HG03280 (cell line): ENCODE measurements at regions not wholly inside any gene's neighbourhood (a gene's known extent, or its start where the extent isn't known, plus 50 kb on each side); places are given as distances from the start of the nearest gene placed in this dataset.
A peak's percentile ranks its signal among the peaks of the same experiment; 100 is the strongest.
"Not testable (repeated sequence)": the region's sequence is repeated elsewhere in the genome, so short reads cannot be mapped to it uniquely, and the experiment has no call there.

Experiments used
- ATAC-seq: cut with Tn5 transposase; IDR thresholded peaks from one replicate; pipeline ENCODE4 v1.9.1; 2021; ENCODE audit warnings: mild to moderate bottlenecking, moderate library complexity; ENCODE audit not compliant: unreplicated experiment

DNA sequence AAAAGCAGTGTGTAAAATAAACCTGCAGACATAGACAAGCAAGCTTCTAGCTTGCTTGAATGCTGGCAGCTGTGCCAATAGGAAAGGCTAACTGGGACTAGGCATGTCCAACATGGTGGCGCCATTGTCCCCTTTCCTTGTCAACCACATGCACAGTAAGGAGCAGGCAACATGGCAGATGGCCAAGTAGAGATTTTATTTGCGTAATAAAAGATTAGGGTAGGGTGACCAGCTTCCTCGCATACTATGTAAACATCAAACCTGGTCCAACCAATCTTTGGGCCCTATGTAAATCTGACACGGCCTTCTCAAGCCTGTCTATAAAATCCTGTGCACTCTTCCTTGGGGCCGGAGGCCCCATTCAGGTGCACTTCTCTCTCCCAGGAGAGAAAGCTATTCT is 575.4 kb upstream of the GOLIM4 start:
- ATAC-seq, result no peak

DNA sequence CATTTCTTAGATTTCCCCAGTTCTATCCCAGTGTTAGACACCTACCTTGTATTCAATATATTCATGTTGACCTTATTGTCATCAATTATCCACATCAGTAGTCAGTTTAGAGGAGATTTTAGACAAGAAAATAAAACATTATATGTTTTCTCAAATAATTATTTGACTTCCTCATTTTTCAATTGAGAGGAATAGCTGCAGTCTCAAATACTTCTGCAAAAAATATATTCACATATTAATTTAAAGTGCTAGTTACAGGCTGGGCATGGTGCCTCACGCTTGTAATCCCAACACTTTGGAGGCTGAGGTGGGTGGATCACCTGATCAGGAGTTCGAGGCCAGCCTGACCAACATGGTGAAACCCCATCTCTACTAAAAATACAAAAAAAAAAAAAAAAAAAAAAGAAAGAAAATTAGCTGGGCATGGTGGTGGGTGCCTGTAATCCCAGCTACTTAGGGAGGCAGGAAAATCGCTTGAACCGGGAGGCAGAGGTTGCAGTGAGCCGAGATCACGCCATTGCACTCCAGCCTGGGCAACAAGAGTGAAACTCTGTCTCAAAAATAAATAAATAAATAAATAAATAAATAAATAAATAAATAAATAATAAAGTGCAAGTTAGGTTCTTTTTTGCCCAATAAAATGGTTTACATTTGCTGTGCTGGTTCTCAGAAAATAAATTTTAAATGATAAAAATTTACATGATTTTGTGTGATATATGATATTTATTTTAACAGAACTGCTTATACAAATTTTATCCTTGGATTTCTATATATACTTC is 565.3 kb upstream of the GOLIM4 start:
- ATAC-seq, result not testable (repeated sequence)

DNA sequence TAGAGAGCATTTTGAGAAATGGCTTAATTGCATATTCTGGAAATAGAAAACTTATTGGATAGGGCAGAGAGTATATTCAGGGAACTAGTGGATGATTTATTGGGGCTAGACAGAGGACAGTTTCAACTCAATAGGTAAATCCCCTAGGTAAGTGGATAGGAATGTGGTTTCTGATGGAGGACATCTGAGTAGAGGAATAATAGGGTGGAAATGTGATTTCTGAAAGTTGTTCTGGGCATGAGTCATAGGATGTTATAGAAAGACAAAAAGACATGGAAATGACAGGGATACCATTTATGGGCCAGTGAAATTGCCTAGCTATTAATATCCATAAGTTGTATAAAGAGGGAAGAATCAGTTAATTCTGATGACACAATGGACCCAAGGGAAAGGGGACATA is 563.3 kb upstream of the GOLIM4 start:
- ATAC-seq, result no peak

DNA sequence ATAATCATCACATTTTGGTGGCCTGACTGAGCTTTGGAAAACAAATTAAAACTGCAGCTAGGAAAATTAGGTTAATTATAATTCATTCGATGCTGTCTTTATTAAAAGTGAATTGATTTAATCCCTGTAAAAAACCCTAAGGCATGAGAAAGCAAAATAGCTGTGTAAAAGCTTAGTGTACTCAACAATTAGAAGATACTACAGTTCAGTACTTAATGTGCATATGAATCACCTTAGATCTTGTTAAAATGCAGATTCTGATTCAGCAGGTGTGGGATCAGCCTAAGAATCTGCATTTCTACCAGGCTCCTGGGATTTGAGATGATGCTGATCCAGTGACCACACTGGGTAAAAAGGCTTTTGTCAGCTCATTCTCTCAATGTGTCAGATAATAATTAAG is 559.9 kb upstream of the GOLIM4 start:
- no peak for ATAC-seq

DNA sequence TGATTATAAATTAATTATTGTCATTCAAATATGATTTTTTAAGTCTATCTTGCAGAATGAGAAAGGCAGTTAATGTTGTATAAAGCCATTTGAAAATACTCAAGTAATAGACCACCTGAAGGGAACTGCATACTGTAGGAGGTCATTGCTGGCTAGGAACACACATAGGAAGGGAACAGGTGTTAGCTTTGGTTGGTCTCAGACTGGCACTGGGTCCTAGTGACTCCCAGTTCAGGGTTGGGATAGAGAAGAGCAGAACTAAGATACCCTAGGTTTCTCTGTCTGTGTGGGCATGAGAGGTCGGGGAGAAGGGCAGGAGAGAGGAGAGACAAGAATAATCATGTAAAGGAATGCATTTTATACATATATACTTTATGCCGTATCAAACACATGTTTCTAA is 559.0 kb upstream of the GOLIM4 start:
- no peak for ATAC-seq

DNA sequence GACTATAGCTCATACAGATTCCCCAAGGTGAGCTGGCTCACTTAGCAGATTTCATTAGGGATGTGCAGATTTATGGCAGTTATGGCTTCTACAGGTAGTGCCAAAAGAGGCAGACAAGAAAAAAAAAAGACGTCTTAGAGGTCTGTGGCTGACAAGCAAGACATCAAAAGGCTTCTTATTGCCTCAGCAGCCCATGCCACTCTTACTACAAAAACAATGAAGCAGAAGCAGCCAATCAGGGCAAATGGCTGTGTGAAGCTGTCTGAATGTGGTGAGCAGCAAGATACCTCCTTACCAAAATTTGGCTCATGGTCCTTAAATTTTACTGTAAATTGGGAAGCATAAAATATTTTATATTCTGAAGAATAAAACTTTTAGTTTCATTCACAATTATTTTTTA is 557.5 kb upstream of the GOLIM4 start:
- ATAC-seq, result no peak

DNA sequence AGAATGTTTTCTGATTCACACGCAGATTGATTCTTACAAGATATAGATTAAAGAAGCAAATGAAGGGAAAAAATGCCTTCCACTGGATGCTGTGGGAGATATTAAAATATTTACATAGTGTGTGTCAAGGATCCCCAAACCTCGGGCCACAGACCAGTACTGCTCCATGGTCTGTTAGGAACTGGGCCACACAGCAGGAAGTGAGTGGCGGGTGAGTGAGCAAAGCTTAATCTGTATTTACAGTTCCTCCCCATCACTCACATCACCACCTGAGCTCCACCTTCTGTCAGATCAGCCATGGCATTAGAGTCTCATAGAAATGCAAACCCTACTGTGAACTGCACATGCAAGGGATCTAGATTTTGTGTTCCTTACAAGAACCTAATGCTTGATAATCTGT is 552.6 kb upstream of the GOLIM4 start:
- ATAC-seq, result no peak

DNA sequence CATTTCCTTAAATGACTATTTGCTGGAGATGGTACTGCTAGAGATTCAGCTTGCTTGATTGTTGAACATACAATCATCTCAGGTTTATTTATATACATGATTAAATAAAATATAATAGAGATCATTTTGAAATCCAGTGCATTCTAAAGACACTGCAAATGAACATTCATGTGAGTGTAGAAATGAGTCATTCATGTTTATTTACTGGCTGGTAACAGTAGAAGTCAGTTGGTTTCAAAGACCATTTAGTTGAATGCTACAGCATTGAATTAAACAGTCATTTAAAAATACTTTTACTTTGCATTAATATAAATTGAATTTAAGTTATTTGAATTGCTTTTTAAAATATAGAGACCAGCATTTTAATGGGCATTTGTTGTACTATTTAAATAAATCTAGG is 551.9 kb upstream of the GOLIM4 start:
- ATAC-seq, result no peak

DNA sequence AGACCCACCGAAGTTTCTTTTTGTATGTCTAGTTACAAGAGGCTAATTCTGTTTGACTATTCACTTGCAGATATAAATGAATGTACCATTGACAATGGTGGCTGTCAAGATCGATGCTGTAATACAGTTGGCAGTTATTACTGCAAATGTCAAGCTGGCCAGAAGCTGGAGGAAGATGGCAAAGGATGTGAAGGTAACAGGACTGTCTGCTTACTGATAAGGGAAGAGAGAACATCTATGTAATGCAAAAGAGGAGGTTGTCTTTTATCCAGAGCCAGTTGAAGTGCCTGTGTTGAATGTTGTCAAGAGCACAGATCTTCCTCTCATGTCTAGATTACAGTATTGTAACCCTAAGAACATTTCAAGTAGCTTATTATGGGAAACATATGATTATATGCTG is 549.5 kb upstream of the GOLIM4 start:
- ATAC-seq, result no peak

DNA sequence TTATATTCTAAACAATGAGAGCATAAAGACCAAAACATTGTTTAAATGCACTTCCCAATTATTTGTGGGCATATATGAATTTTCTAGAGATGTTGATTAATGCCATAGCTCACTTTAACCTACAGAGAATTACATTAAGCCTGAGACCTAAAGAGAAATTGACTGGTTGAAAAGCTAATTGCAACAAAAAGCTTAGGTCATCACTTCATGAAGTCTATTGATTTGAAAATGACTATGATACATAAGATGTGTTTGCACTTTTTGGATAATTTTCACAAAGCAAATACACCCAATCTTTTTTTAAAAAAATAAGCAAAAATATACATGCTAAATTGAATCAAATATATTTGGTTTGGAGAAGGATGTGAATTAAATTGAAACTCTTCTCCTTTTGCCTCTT is 532.8 kb upstream of the GOLIM4 start:
- ATAC-seq, result no peak

DNA sequence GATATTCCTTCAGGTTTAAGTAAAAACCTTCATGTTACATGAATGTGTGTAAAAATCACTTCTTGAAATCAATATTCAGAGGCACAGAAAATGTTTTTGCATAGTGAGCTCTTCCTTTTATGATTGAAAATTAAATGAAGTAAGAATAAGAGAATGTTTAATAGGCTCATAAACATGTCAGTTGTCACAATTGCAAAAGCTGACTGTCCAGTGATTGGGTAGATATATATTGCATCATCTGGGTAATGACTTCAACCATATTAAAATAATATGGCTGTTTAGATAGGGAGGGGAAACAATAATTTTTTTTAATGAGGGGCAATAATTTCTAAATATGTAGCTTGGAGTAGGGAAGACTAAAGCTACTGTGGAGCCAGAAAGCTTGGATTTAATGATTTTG is 529.8 kb upstream of the GOLIM4 start:
- ATAC-seq, result no peak

DNA sequence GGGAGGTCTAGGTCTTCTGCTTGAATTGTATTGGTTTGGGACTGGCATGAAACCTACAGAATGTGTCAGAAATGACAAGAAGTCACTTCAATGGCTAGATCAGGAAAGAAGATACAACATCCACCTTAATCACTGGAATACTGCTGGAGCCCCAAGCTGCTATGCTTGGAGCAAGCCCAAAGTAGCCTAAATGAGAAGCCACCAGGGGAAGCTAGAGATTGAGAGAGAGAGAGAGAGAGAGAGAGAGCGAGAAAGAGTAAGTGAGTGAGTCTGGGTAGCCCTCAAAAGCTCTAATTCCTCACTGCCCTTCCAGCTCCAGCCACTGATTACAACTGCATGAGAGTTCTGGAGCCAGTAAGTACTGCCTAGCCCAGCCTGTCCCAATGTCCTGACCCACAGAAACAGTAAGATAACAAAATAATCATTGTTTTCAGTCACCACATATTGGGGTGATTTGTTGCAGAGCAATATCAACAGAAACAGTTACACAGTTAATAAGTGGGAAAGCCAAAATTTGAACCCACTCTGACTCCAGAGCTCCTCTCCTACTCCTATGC is 529.2 kb upstream of the GOLIM4 start:
- no peak for ATAC-seq

DNA sequence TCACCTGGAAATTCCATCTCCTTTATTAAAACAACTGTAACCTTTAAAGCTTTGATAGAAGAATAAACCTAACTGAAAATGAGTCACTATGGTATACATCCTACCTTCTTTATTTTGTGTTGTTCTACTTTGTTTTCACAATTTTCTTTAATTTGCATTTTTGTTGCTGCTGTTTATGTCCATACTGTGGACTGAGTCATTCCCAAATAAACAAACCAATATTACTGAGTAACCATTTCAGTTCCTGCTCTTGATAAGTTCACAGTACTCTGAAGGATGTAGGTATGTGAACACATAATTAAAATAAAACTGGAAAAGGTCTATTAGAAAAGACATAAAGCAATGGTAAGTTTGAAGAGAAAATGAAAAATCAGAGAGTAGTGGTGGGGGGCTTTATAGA is 528.5 kb upstream of the GOLIM4 start:
- ATAC-seq, result no peak

DNA sequence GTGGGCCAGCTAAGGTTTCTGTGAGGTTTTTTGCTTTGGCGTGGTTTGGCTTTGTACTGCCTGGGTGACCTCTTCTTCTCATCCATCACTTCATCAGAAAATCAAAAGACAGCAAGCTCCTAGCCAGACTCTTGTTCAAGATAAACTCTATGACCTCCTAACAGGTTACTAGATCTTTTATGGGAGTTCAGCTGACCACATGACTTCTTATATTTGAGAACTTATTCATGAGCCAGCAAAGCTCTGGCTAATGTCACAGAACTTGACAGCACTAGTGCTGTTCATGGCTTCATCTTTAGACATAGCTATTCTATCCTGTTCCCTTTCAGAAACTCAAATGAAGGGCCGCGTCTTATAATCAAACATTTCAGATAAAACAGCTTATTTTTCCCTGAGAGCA is 527.1 kb upstream of the GOLIM4 start:
- no peak for ATAC-seq

DNA sequence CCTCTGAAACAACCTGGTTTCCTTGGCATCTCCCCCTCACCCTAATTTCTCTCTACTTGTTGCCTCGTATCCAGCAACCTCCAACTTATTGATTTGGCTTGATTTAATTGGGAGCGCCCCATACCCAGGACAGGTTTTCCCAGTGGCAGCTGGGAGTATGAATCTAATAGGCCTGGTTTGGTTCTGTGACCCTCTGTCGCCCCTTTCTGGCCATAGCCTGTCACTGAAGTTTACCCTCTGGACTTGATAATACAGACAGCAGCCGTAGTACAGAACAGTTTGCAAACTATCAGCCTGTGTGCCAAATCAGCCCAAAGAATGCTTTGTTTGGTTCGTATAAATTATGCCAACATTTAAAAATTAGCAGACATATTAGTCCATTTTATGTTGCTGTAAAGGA is 525.1 kb upstream of the GOLIM4 start:
- ATAC-seq, result peak; percentile 64

DNA sequence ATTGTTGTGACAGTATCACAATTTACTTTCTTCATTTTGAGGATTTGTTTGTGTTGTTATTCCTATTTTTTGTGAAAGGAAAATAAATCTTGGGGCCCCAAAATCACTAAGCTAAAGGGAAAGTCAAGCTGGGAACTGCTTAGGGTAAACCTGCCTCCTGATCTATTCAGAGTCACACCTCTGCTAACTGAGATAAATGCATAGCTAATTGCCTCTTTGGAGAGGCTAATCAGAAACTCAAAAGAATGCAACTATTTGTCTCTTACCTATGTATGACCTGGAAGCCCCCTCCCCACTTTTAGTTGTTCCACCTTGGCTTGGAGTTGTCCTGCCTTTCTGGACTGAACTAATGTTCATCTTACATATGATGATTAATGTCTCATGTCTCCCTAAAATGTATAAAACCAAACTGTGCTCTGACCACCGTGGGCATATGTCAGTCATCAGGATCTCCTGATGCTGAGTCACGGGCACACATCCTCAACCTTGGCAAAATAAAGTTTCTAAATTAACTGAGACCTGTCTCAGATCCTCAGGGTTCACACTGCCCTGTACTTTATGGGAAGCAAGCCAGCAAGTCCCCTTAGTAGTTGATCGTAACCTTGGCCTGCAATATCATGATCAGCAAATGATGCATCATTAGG is 523.2 kb upstream of the GOLIM4 start:
- no peak for ATAC-seq

DNA sequence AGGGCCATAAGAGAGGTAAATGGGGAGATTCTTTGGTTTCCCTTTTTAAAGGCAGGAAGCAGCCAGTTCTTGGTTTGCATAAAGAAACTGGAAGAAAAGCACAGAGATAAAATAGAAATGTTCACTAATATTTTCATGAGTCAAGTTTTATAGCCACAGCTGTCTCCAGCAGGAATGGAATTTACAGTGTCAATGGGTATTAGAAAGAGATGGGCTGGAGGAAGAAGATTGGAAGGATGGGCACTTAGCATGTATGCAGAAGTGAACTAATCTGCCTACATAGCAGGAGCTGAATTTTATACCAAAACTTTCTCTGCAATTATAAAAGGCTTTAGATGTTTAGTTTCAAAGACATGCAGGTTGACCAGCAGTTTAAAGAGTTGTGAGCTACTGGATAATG is 521.9 kb upstream of the GOLIM4 start:
- ATAC-seq, result no peak

DNA sequence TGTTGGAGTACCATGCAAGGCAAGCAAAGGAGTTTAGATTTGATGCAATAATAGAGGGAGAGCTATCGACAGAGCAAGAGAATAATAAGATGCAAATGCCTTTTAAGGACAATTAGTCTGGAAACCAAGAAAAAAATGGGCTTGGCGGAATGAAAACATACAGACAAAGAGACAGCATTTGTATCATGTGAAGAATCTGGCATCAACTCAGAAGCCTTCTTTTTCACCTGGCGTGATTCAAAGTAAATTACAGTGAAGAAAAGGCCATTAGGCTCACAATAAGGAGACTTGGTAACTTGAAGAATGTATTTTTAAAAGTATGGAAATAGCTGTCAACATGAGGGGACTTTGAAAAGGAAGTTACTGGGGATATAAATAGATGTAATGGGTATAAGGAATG is 521.2 kb upstream of the GOLIM4 start:
- no peak for ATAC-seq

DNA sequence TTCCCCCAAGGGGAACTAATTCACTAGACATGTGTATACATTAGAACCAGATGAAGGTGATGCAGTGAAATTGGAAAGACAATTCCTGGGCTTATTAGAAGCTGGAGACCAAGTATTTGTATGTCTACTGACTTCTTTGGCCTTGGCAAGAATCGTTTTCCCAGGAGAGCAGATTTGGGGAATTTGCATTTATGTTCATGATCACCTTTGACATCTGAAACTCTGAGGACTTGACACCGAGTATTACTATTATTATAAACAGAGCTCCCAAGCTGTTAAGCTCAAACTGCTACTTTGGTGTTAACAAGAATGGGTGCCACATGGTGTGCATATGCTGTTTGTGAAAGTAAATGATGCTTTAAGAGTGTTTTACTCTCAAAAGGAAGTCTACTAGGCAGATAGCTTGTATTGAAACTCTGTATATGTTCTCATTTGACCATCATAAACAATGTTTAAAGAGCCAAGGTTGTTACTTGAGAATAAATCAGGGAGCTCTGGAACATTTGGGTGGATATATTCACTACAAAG is 519.8 kb upstream of the GOLIM4 start:
- no peak for ATAC-seq

DNA sequence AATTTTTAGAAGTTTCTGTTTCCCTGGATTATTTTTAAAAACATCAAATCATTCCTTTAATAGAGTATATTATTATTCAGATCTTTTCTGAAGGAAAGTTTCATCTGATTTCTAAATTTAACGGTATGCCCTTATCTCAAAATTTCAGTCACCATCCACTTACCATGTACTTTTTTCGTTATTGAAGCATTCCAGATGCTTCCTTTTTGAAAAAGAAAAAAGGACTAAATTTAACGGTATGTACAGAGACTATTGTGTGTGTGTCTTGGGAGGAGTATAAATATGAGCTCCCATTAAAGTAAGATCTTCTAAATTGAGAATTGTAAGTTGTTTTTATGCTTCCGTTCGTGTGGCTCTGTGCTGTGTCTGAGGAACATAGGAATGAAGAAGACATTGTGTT is 517.4 kb upstream of the GOLIM4 start:
- no peak for ATAC-seq

DNA sequence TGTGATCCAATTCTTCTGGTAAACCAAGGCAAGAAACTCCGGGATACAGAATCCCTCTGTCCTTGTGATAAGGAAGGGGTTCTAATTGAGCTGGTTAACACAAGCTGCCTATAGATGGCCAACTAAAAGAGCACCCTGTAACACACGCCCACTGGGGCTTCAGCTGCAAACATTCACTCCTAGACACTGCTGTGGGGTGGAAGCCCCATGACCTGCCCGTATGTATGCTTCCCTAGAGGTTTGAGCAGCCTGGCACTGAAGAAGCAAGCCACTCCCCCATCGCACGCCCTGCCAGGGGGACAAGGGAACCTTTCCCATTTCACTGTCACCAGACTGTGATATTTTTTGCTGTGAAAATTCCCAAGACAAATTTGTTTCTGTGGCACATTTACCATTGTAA is 516.9 kb upstream of the GOLIM4 start:
- ATAC-seq, result no peak

DNA sequence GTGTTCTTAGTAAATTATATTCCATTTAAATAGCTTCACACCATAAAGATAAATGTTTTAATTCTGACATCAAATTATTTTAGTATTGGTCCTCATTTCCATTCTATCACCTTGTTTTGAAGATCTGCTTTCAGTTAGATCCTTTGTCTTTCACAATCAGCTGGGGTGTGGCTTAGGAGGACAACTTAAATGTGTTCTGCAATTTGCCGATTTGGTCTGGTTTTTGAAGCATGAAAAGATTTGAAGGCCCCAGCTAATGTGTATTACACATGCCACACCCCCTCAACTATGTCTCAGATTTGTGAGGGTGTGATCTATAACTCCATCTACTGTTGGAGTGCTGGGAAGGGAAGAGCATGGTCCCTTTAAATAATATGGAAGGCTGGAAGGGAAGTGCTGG is 516.1 kb upstream of the GOLIM4 start:
- ATAC-seq, result no peak
